ENCODE measurements at regions not wholly inside any gene's neighbourhood (a gene's known extent, or its start where the extent isn't known, plus 50 kb on each side); places are given as distances from the start of the nearest gene placed in this dataset.

DNA sequence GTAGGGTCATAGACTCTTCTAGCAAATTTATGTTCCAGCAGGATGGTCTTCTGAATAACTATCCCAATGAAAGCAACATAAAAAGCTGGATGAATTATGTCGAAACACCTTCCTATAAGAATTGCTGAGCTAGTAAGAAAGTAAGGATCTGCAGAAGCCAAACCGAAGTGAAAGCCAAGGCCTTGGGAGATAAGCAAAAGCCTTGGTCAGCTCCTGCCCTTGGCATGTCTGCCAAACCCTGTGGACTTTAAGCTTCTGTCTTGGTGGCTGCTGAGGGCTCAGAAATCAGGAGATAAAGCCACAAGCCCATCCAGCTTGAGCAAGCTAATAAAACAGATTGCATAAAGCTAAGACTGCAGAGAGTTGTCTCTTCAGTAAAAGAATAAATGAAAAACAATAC is 81.2 kb upstream of the KCND3 start:
- intact Hi-C loops (cut with DNase I): no loop called here
- no peaks in the 10 kb centered on the region for H3K36me3 ChIP-seq
- no peaks in the 10 kb centered on the region for H3K27me3 ChIP-seq (replicated peaks; ENCODE audit: insufficient read depth)
- H3K27ac ChIP-seq: no peak overlapping the region
- H3K4me1 ChIP-seq (replicated peaks): no peaks in the 10 kb centered on the region
- no peak overlapping the region for H3K4me3 ChIP-seq
- TF ChIP-seq, protein P1, sequence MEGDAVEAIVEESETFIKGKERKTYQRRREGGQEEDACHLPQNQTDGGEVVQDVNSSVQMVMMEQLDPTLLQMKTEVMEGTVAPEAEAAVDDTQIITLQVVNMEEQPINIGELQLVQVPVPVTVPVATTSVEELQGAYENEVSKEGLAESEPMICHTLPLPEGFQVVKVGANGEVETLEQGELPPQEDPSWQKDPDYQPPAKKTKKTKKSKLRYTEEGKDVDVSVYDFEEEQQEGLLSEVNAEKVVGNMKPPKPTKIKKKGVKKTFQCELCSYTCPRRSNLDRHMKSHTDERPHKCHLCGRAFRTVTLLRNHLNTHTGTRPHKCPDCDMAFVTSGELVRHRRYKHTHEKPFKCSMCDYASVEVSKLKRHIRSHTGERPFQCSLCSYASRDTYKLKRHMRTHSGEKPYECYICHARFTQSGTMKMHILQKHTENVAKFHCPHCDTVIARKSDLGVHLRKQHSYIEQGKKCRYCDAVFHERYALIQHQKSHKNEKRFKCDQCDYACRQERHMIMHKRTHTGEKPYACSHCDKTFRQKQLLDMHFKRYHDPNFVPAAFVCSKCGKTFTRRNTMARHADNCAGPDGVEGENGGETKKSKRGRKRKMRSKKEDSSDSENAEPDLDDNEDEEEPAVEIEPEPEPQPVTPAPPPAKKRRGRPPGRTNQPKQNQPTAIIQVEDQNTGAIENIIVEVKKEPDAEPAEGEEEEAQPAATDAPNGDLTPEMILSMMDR (IDR thresholded peaks at IDR 0.05): no peak
- TF ChIP-seq POLR2AphosphoS5 (IDR thresholded peaks at IDR 0.05): no peak
- TF ChIP-seq POLR2A (IDR thresholded peaks at IDR 0.05): no peak
- H3K9me3 ChIP-seq: no peaks in the 10 kb centered on the region
- 93% methylated on average over 2 of the region's 2 CpGs for WGBS
- no peak for DNase-seq (ENCODE audit: low spot score)

DNA sequence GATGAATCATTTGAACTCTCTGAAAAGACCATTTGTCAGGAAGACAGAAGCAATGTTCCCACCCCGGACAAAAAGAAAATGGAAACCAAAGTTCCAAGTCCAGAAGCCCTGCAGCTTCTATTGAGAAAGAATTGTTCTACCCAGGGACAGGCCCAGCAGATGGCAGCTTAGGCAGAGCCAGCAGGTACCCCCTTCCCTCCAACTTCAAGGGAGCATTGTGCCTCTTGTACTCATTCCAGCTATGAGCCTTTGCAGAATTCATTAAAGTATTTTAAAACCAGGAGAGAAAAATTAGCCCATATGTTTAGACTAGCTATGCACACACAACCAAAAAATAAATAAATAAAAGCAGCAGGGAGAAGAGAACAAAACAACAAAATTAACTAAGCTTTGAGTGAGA is 85.2 kb upstream of the KCND3 start:
- no peaks in the 10 kb centered on the region for H3K36me3 ChIP-seq
- H3K27me3 ChIP-seq (replicated peaks; ENCODE audit: insufficient read depth): no peaks in the 10 kb centered on the region
- intact Hi-C loops (cut with DNase I): no loop called here
- no peaks in the 10 kb centered on the region for H3K4me1 ChIP-seq (replicated peaks)
- no peak overlapping the region for H3K4me3 ChIP-seq
- H3K27ac ChIP-seq: no peak overlapping the region
- TF ChIP-seq, protein P1 (IDR thresholded peaks at IDR 0.05): no peak
- no peak for TF ChIP-seq POLR2AphosphoS5 (IDR thresholded peaks at IDR 0.05)
- TF ChIP-seq POLR2A (IDR thresholded peaks at IDR 0.05): no peak
- 85% methylated on average over 1 of the region's 1 CpG for WGBS
- no peaks in the 10 kb centered on the region for H3K9me3 ChIP-seq
- no peak for DNase-seq (ENCODE audit: low spot score)

DNA sequence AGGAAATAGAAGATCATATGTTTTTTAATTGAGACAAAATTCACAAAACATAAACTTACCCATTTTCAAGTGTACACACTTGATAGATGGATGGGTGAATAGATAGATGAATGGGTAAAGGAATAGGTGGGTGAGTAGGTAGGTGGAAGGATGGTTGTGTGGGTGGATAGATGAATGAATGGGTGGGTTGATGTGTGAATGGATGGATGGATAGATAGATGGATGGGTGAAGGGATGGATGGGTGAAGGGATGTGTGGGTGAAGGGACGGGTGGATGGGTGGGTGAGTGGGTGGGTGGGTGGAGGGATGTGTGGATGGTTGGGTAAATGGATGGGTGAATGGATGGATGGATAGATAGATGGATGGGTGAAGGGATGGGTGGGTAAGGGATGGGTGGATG is 86.1 kb upstream of the KCND3 start:
- 90% methylated on average over 1 of the region's 1 CpG for WGBS
- no peaks in the 10 kb centered on the region for H3K27me3 ChIP-seq (replicated peaks; ENCODE audit: insufficient read depth)

DNA sequence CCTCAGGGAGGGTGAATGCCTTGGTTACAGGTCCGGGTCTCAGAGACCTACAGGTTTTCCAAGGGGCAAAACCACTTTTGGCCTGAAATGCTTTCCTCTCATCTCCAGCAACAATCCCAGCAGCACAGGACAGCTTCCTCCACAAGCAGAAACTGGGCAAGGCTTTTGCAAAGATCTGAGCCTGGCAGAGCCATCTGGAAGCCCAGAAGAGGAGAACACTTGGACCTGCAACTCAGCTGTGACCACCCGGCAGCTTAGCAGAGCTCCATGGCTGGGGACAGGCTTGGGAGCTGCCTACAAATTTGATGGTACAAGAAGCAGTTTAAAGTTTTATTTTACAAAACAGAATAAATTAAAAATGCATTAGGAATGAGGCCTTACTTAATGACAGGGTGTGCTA is 90.0 kb upstream of the KCND3 start:
- TF ChIP-seq, protein P1 (IDR thresholded peaks at IDR 0.05): no peak
- TF ChIP-seq POLR2A (IDR thresholded peaks at IDR 0.05): no peak
- TF ChIP-seq POLR2AphosphoS5 (IDR thresholded peaks at IDR 0.05): no peak
- Histone ChIP-seq H3K9me3 (no peaks in the 10 kb centered on the region), H3K27me3 (replicated peaks; ENCODE audit: insufficient read depth) (no peaks in the 10 kb centered on the region), H3K4me1 (replicated peaks) (no peaks in the 10 kb centered on the region), H3K4me3 (no peak overlapping the region), H3K36me3 (no peaks in the 10 kb centered on the region), H3K27ac (no peak overlapping the region)
- no peak for DNase-seq (ENCODE audit: low spot score)
- intact Hi-C loops (cut with DNase I): no loop called here
- 91% methylated on average over 2 of the region's 2 CpGs for WGBS

More for the DNA sequence above, 86.1 kb upstream of the KCND3 start:
- Histone ChIP-seq H3K27ac (no peak overlapping the region), H3K4me3 (no peak overlapping the region), H3K36me3 (no peaks in the 10 kb centered on the region), H3K9me3 (no peaks in the 10 kb centered on the region), H3K4me1 (replicated peaks) (no peaks in the 10 kb centered on the region)
- DNase-seq (ENCODE audit: low spot score): no peak
- TF ChIP-seq, protein P1 (IDR thresholded peaks at IDR 0.05): no peak
- no peak for TF ChIP-seq POLR2A (IDR thresholded peaks at IDR 0.05)
- no peak for TF ChIP-seq POLR2AphosphoS5 (IDR thresholded peaks at IDR 0.05)
- intact Hi-C loops (cut with DNase I): no loop called here

DNA sequence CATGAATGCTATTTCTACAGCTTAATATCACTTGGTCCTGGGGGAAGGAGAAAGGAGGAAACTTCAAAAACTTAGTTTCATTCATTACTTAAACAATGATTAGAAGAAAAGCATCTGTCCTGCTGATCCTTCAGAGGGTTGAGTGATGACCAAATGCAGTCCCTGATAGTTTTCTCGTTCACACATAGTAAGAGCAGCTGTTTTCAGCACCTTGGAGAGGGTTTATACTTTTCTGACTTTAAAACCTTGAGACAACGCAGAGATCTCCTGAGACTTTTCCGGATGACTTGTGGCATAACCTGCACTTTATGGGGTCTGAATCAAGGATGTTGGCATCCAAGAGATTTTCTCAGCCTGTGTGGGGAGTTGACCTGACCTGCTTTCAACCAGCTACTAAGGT is 94.0 kb upstream of the KCND3 start:
- Histone ChIP-seq H3K9me3 (no peaks in the 10 kb centered on the region), H3K27ac (no peak overlapping the region), H3K27me3 (replicated peaks; ENCODE audit: insufficient read depth) (no peaks in the 10 kb centered on the region), H3K4me1 (replicated peaks) (no peaks in the 10 kb centered on the region), H3K36me3 (no peaks in the 10 kb centered on the region), H3K4me3 (no peak overlapping the region)
- intact Hi-C loops (cut with DNase I): no loop called here
- WGBS: 16% methylated on average over 3 of the region's 3 CpGs
- DNase-seq (ENCODE audit: low spot score): no peak
- TF ChIP-seq, protein P1 (IDR thresholded peaks at IDR 0.05): no peak
- TF ChIP-seq POLR2AphosphoS5 (IDR thresholded peaks at IDR 0.05): no peak

Measured in prostate gland (tissue), 2 donors.